ENCODE measurements at regions not wholly inside any gene's neighbourhood (a gene's known extent, or its start where the extent isn't known, plus 50 kb on each side); places are given as distances from the start of the nearest gene placed in this dataset.
"Not testable (repeated sequence)": the region's sequence is repeated elsewhere in the genome, so short reads cannot be mapped to it uniquely, and the experiment has no call there.

GRCh38 chr13:60679928-60680694 is 283.1 kb downstream of the TDRD3 start:
- no peak for TF ChIP-seq CTCF (conservative IDR thresholded peaks at IDR 0.05; ENCODE audit: low read depth, low read length)
- H3K4me3 ChIP-seq (ENCODE audit: low read depth, low read length), result no peak overlapping the region
- DNase-seq (ENCODE audit: low read depth), result no peak

GRCh38 chr13:60679131-60679530 is 282.1 kb downstream of the TDRD3 start:
- no peak for DNase-seq (ENCODE audit: low read depth)
- TF ChIP-seq CTCF (conservative IDR thresholded peaks at IDR 0.05; ENCODE audit: low read depth, low read length), result no peak
- H3K4me3 ChIP-seq (ENCODE audit: low read depth, low read length), result no peak overlapping the region

GRCh38 chr13:60671386-60671785 is 274.4 kb downstream of the TDRD3 start:
- no peak for DNase-seq (ENCODE audit: low read depth)
- TF ChIP-seq CTCF (conservative IDR thresholded peaks at IDR 0.05; ENCODE audit: low read depth, low read length), result no peak
- H3K4me3 ChIP-seq (ENCODE audit: low read depth, low read length), result no peak overlapping the region

GRCh38 chr13:60663788-60664187 is 266.8 kb downstream of the TDRD3 start:
- DNase-seq (ENCODE audit: low read depth), result no peak
- H3K4me3 ChIP-seq (ENCODE audit: low read depth, low read length), result no peak overlapping the region
- TF ChIP-seq CTCF (conservative IDR thresholded peaks at IDR 0.05; ENCODE audit: low read depth, low read length), result no peak

GRCh38 chr13:60662595-60662994 is 265.6 kb downstream of the TDRD3 start:
- TF ChIP-seq CTCF (conservative IDR thresholded peaks at IDR 0.05; ENCODE audit: low read depth, low read length), result no peak
- no peak for DNase-seq (ENCODE audit: low read depth)
- no peak overlapping the region for H3K4me3 ChIP-seq (ENCODE audit: low read depth, low read length)

- no peak overlapping the region for H3K4me3 ChIP-seq (ENCODE audit: low read depth, low read length)
- DNase-seq (ENCODE audit: low read depth), result no peak
- TF ChIP-seq CTCF (conservative IDR thresholded peaks at IDR 0.05; ENCODE audit: low read depth, low read length), result no peak
Observed at GRCh38 chr13:60661521-60661920, 264.5 kb downstream of the TDRD3 start.

- H3K4me3 ChIP-seq (ENCODE audit: low read depth, low read length); DNase-seq (ENCODE audit: low read depth): not testable (repeated sequence)
Observed at GRCh38 chr13:60657586-60657985, 260.6 kb downstream of the TDRD3 start.

Measured in choroid plexus epithelial cell (primary cell).